HL-60 (cell line): ENCODE measurements at regions not wholly inside any gene's neighbourhood (a gene's known extent, or its start where the extent isn't known, plus 50 kb on each side); places are given as distances from the start of the nearest gene placed in this dataset.

Source experiments
- DNase-seq, 2 experiments: peaks; one replicate each; pipeline ENCODE4 v3.0.0-alpha.2; 2010 to 2020; ENCODE audit warnings: low read depth in 1 of 2, low spot score in 1 of 2
- H3K27ac ChIP-seq: fragments of 250-450 bp; sonication (Bioruptor Pico); replicated peaks from 2 replicates; pipeline ENCODE4 v1.5.1; 2020; ENCODE audit warnings: mild to moderate bottlenecking, moderate library complexity
- H3K27me3 ChIP-seq: fragments of 250-450 bp; sonication (Bioruptor Pico); 2 replicates; pipeline ENCODE4 v1.5.1; 2021; ENCODE audit warnings: mild to moderate bottlenecking, moderate library complexity; ENCODE audit not compliant: insufficient read depth, poor library complexity, severe bottlenecking
- H3K4me3 ChIP-seq: replicated peaks from 2 replicates; pipeline ENCODE4 v1.5.1; 2011; ENCODE audit warnings: mild to moderate bottlenecking, control low read depth, low read length; ENCODE audit not compliant: insufficient read depth
- GABPA ChIP-seq: IDR thresholded peaks from 2 replicates; pipeline ENCODE4 v1.6.1; 2012; ENCODE audit warnings: low read depth
- POLR2AphosphoS5 ChIP-seq: IDR thresholded peaks from 2 replicates; pipeline ENCODE4 v1.6.1; 2012; ENCODE audit warnings: low read depth
- SPI1 ChIP-seq: IDR thresholded peaks from 2 replicates; pipeline ENCODE4 v1.6.1; 2012; ENCODE audit warnings: low read depth, mild to moderate bottlenecking, borderline replicate concordance
- TF ChIP-seq, protein P1 (sequence below): IDR thresholded peaks from 2 replicates; pipeline ENCODE4 v1.6.1; 2012; ENCODE audit warnings: low read depth; ENCODE audit not compliant: insufficient replicate concordance
- TF ChIP-seq, protein P2 (sequence below): IDR thresholded peaks from one replicate; pipeline ENCODE4 v1.5.1; 2011; ENCODE audit warnings: low read length, control low read depth, inconsistent platforms; ENCODE audit not compliant: insufficient read depth

DNA sequence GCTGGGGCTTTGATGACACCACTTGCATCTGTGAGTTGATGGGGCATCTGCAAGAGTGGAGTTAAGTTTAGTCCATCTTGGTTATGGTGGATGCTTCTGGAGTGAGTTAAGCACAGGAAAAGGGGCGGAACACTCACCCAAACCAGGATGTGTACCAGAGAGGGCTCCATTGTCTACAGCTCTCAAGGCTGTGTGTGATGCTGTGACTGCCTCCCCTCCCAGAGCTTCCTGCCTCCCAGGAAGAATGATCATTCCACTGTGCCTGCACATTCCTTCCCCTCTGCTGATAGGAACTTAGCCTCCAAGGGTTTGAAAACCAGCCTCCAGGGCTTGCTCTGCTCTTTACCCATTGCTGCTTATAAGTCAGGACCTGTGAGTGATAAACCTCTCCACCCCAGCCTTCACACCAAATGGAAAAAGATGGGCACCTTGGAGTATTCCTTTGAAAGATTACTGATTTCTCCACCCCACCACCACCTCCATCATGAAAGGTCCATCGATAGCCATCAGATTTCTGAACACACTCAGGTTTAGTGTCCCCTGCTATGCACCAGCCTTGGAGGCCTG, 160.1 kb upstream of the SPRY4 start:
- Histone ChIP-seq H3K4me3 (no peak overlapping the region), H3K27ac (no peak overlapping the region), H3K27me3 (no peaks in the 10 kb centered on the region)
- no peak for DNase-seq
- TF ChIP-seq GABPA (no peak), SPI1 (no peak)
- TF ChIP-seq, protein P1, sequence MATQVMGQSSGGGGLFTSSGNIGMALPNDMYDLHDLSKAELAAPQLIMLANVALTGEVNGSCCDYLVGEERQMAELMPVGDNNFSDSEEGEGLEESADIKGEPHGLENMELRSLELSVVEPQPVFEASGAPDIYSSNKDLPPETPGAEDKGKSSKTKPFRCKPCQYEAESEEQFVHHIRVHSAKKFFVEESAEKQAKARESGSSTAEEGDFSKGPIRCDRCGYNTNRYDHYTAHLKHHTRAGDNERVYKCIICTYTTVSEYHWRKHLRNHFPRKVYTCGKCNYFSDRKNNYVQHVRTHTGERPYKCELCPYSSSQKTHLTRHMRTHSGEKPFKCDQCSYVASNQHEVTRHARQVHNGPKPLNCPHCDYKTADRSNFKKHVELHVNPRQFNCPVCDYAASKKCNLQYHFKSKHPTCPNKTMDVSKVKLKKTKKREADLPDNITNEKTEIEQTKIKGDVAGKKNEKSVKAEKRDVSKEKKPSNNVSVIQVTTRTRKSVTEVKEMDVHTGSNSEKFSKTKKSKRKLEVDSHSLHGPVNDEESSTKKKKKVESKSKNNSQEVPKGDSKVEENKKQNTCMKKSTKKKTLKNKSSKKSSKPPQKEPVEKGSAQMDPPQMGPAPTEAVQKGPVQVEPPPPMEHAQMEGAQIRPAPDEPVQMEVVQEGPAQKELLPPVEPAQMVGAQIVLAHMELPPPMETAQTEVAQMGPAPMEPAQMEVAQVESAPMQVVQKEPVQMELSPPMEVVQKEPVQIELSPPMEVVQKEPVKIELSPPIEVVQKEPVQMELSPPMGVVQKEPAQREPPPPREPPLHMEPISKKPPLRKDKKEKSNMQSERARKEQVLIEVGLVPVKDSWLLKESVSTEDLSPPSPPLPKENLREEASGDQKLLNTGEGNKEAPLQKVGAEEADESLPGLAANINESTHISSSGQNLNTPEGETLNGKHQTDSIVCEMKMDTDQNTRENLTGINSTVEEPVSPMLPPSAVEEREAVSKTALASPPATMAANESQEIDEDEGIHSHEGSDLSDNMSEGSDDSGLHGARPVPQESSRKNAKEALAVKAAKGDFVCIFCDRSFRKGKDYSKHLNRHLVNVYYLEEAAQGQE = no peak

DNA sequence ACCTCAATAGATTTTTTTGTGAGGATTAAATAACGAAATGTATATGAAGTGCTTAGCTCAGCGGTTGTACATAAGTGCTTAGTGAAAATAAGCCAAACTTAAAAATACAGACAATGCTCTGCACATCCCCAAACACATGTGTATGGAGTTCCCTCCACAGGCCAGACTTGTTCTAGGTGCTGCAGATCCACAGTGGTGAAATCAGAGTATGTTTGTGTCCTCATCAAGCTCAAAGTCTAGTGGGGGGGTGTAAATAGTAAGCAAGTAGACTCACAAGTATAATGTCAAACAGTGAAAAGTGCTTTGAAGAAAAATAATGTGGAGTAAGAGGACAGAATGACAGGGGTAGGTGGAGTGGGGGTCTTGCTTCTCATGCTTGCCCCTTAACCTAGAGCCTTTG, 157.4 kb upstream of the SPRY4 start:
- DNase-seq = no peak
- Histone ChIP-seq H3K27me3 (no peaks in the 10 kb centered on the region), H3K27ac (no peak overlapping the region), H3K4me3 (no peak overlapping the region)
- no peak for TF ChIP-seq SPI1
- TF ChIP-seq, protein P2, sequence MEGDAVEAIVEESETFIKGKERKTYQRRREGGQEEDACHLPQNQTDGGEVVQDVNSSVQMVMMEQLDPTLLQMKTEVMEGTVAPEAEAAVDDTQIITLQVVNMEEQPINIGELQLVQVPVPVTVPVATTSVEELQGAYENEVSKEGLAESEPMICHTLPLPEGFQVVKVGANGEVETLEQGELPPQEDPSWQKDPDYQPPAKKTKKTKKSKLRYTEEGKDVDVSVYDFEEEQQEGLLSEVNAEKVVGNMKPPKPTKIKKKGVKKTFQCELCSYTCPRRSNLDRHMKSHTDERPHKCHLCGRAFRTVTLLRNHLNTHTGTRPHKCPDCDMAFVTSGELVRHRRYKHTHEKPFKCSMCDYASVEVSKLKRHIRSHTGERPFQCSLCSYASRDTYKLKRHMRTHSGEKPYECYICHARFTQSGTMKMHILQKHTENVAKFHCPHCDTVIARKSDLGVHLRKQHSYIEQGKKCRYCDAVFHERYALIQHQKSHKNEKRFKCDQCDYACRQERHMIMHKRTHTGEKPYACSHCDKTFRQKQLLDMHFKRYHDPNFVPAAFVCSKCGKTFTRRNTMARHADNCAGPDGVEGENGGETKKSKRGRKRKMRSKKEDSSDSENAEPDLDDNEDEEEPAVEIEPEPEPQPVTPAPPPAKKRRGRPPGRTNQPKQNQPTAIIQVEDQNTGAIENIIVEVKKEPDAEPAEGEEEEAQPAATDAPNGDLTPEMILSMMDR = no peak
- no peak for TF ChIP-seq POLR2AphosphoS5
- TF ChIP-seq, protein P1 = no peak
- TF ChIP-seq GABPA = no peak

DNA sequence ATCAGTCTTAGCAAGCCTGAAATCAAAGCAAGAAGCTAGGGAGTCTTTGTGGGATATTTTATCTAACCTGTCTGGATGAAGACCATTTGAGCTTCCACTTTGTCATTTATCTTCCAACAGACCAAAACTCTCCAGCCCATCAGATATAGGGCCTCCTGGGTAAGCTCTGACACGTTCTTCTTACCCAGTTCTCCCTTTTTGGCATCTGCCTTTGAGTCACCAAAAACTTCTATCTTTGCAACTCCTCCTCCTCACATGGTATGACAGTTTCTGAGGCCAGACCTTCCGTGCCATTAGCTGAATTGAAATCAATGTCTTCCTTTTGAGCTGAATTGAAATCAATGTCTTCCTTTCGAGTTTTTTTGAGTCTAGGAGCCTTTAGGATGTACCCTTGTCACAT, 156.6 kb upstream of the SPRY4 start:
- no peak overlapping the region for H3K4me3 ChIP-seq
- no peak for DNase-seq
- no peaks in the 10 kb centered on the region for H3K27me3 ChIP-seq
- TF ChIP-seq GABPA = no peak
- TF ChIP-seq, protein P1 = no peak
- no peak for TF ChIP-seq POLR2AphosphoS5
- TF ChIP-seq, protein P2 = no peak
- TF ChIP-seq SPI1 = no peak
- no peak overlapping the region for H3K27ac ChIP-seq
